ENCODE measurements at regions not wholly inside any gene's neighbourhood (a gene's known extent, or its start where the extent isn't known, plus 50 kb on each side); places are given as distances from the start of the nearest gene placed in this dataset.
"Not testable (repeated sequence)": the region's sequence is repeated elsewhere in the genome, so short reads cannot be mapped to it uniquely, and the experiment has no call there.

DNA sequence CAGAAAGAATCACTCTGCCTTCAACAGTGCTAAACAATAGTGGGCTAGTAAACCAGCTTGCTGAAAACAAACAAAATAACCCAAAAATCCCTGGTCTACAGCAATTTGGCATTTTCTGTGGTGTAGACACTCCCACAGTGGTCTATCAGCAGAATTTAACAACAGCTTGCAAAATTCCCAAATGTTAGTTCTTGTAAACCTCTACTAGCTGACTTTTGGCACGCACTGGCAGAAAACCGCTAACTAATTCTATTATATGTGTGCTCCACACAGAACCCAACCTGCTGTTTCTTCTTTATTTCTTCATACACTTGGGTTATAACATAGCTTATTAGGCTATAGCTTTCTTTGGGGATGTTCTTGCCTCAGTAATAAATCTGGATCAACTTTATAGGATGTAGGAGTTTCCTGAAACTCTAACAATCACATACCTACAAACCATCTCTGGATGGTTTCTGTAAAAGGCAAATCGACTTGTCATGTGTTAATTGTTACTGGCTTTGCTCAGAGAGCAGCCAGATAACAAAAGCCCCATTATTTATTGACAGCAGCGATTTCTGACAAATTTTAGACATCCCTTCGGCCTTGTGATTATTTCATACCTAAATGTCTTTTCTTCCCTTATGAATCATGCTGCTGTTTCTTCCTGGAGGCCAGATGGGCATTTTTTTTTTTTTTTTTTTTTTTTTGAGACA, 82.7 kb upstream of the NAA35 start:
- Histone ChIP-seq H3K9me3 (replicated peaks in 1 of 3) (no peaks in the 10 kb centered on the region), H3K27ac (no peak overlapping the region), H3K27me3 (no peaks in the 10 kb centered on the region), H3K36me3 (replicated peaks in 1 of 2) (no peaks in the 10 kb centered on the region), H3K4me1 (replicated peaks in 1 of 2) (no peaks in the 10 kb centered on the region), H3K4me3 (no peak overlapping the region)
- 70 to 77% (median 76%) methylated on average over 5 of the region's 5 CpGs for WGBS, 4 donors
- intact Hi-C loops (cut with DNase I): no loop called here
- TF ChIP-seq, protein P1, sequence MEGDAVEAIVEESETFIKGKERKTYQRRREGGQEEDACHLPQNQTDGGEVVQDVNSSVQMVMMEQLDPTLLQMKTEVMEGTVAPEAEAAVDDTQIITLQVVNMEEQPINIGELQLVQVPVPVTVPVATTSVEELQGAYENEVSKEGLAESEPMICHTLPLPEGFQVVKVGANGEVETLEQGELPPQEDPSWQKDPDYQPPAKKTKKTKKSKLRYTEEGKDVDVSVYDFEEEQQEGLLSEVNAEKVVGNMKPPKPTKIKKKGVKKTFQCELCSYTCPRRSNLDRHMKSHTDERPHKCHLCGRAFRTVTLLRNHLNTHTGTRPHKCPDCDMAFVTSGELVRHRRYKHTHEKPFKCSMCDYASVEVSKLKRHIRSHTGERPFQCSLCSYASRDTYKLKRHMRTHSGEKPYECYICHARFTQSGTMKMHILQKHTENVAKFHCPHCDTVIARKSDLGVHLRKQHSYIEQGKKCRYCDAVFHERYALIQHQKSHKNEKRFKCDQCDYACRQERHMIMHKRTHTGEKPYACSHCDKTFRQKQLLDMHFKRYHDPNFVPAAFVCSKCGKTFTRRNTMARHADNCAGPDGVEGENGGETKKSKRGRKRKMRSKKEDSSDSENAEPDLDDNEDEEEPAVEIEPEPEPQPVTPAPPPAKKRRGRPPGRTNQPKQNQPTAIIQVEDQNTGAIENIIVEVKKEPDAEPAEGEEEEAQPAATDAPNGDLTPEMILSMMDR (IDR thresholded peaks at IDR 0.05): no peak
- no peak for TF ChIP-seq POLR2A (IDR thresholded peaks at IDR 0.05)
- no peak for DNase-seq

DNA sequence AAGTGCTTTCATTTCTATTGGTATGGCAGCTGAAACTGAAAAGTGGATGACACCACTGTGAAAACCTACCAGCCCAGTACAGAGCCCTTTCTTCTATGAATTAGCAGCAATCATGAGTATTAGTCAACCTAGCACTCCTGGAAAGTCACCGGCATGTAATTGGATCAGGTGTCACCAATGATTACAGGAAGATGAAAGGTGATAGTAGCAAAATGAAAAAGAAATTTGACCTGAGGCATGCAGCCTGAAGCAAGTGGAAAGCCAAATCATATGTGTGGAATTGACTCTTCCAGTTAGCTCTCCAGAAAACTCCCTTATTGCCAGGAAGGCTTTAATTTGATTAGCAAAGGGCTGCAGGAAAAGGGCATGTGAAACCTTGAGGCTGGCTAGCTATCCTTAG, 81.2 kb upstream of the NAA35 start:
- Histone ChIP-seq H3K27me3 (no peaks in the 10 kb centered on the region), H3K9me3 (replicated peaks in 1 of 3) (no peaks in the 10 kb centered on the region), H3K36me3 (replicated peaks in 1 of 2) (no peaks in the 10 kb centered on the region), H3K4me1 (replicated peaks in 1 of 2) (no peaks in the 10 kb centered on the region), H3K4me3 (no peak overlapping the region), H3K27ac (no peak overlapping the region)
- TF ChIP-seq, protein P1 (IDR thresholded peaks at IDR 0.05): no peak
- TF ChIP-seq POLR2A (IDR thresholded peaks at IDR 0.05): no peak
- no peak for DNase-seq
- intact Hi-C loops (cut with DNase I): no loop called here
- 67 to 87% (median 76%) methylated on average over 1 of the region's 1 CpG for WGBS, 4 donors

DNA sequence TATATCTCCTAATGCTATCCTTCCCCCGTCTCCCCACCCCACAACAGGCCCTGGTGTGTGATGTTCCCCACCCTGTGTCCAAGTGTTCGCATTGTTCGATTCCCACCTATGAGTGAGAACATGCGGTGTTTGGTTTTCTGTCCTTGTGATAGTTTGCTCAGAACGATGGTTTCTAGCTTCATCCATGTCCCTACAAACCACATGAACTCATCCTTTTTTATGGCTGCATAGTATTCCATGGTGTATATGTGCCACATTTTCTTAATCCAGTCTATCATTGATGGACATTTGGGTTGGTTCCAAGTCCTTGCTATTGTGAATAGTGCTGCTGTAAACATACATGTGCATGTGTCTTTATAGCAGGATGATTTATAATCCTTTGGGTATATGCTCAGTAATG, 79.1 kb upstream of the NAA35 start:
- H3K4me3 ChIP-seq; DNase-seq; H3K27me3 ChIP-seq; H3K36me3 ChIP-seq (replicated peaks in 1 of 2); H3K27ac ChIP-seq; H3K9me3 ChIP-seq (replicated peaks in 1 of 3); H3K4me1 ChIP-seq (replicated peaks in 1 of 2); intact Hi-C loops (cut with DNase I): not testable (repeated sequence)
- WGBS, 4 donors: 92 to 97% (median 94%) methylated on average over 5 of the region's 5 CpGs

DNA sequence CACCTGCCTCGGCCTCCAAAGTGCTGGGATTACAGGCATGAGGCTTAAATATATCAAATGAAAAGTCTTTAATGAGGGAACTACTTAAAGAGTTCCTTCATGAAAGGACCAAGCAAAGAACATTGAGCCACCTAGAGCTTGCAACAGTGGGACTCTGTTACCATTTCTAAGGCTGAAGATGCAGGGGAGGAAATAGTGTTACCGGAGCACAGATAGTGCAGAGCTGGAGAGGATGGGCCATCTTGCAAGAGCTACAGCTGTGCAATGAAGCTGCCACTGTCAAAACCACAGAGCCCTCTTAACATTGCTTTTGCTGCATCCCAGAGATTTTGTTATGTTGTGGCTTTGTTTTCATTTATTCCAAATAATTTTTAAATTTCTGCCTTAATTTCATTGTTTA, 77.1 kb upstream of the NAA35 start:
- intact Hi-C loops (cut with DNase I): no loop called here
- H3K9me3 ChIP-seq (replicated peaks in 1 of 3): no peaks in the 10 kb centered on the region
- DNase-seq: no peak
- no peak overlapping the region for H3K4me3 ChIP-seq
- no peaks in the 10 kb centered on the region for H3K4me1 ChIP-seq (replicated peaks in 1 of 2)
- H3K27ac ChIP-seq: no peak overlapping the region
- TF ChIP-seq, protein P1 (IDR thresholded peaks at IDR 0.05): no peak
- TF ChIP-seq POLR2A (IDR thresholded peaks at IDR 0.05): no peak
- no peaks in the 10 kb centered on the region for H3K27me3 ChIP-seq
- H3K36me3 ChIP-seq (replicated peaks in 1 of 2): no peaks in the 10 kb centered on the region
- WGBS, 4 donors: 89 to 98% (median 95%) methylated on average over 2 of the region's 2 CpGs

DNA sequence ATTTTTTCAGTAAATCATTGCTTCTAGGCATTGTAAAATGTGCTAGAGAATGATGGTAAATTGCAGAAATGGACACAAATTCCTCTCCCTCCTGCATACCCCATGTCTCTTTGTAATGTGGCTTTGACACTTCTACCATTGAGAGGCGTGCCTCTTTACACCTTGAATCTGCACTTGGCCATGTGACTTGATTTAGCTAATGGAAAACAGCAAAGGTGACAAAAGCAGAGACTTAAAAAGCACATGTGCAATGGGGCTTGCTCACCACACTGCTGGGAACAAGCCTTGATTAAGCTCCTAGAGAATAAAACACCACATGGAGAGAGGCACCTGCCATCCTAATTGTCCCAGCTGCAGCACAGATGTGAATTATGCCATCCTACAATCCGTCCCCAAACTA, 69.9 kb upstream of the NAA35 start:
- WGBS, 4 donors: 78 to 88% (median 84%) methylated on average over 2 of the region's 2 CpGs
- Histone ChIP-seq H3K4me1 (replicated peaks in 1 of 2) (no peaks in the 10 kb centered on the region), H3K27ac (no peak overlapping the region), H3K36me3 (replicated peaks in 1 of 2) (no peaks in the 10 kb centered on the region), H3K9me3 (replicated peaks in 1 of 3) (no peaks in the 10 kb centered on the region), H3K27me3 (no peaks in the 10 kb centered on the region), H3K4me3 (no peak overlapping the region)
- TF ChIP-seq, protein P1 (IDR thresholded peaks at IDR 0.05): no peak
- no peak for TF ChIP-seq POLR2A (IDR thresholded peaks at IDR 0.05)
- intact Hi-C loops (cut with DNase I): no loop called here
- DNase-seq: no peak

DNA sequence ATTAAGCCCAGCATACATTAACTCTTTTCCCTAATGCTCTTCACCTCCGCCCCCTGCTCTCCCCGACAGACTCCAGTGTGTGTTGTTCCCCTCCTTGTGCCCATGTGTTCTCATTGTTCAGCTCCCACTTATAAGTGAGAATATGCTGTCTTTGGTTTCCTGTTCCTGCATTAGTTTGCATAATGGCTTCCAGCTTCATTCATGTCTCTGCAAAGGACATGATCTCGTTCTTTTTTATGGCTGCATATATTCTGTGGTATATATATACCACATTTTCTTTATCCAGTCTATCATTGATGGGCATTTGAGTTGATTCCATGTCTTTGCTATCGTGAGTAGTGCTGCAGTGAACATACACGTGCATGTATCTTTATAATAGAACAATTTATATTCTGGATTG, 69.3 kb upstream of the NAA35 start:
- intact Hi-C loops (cut with DNase I); H3K27me3 ChIP-seq: not testable (repeated sequence)
- 62 to 67% (median 64%) methylated on average over 5 of the region's 5 CpGs for WGBS, 4 donors

More for the DNA sequence above, 69.3 kb upstream of the NAA35 start:
- H3K4me3 ChIP-seq; H3K4me1 ChIP-seq (replicated peaks in 1 of 2); H3K36me3 ChIP-seq (replicated peaks in 1 of 2); H3K27ac ChIP-seq; DNase-seq; H3K9me3 ChIP-seq (replicated peaks in 1 of 3): not testable (repeated sequence)

All from adrenal gland (tissue), 9 donors.